Erythroblast (primary cell): ENCODE measurements at regions not wholly inside any gene's neighbourhood (a gene's known extent, or its start where the extent isn't known, plus 50 kb on each side); places are given as distances from the start of the nearest gene placed in this dataset.
"Not testable (repeated sequence)": the region's sequence is repeated elsewhere in the genome, so short reads cannot be mapped to it uniquely, and the experiment has no call there.

Source experiments
- DNase-seq, 2 experiments: peaks; one replicate each; lab custom pipeline; 2025; lab: John Stamatoyannopoulos, UW
- GATA1 ChIP-seq: IDR thresholded peaks from 2 replicates; pipeline ENCODE4 v1.6.1; 2011; ENCODE audit warnings: low read depth, mild to moderate bottlenecking, control low read depth, low read length, moderate library complexity
- POLR2A ChIP-seq: IDR thresholded peaks from 2 replicates; pipeline ENCODE4 v1.6.1; 2011; ENCODE audit warnings: mild to moderate bottlenecking, low read length

- TF ChIP-seq POLR2A (no peak), GATA1 (no peak)
- DNase-seq = no peak
These were observed 84.6 kb upstream of the LYZL1 start for GRCh38 chr10:29204070-29204800.

GRCh38 chr10:29205787-29206186 is 83.1 kb upstream of the LYZL1 start:
- no peak for DNase-seq
- no peak for TF ChIP-seq POLR2A

GRCh38 chr10:29208845-29209244 is 80.0 kb upstream of the LYZL1 start:
- no peak for DNase-seq
- TF ChIP-seq GATA1 (no peak), POLR2A (no peak)

- TF ChIP-seq POLR2A = no peak
- no peak for DNase-seq
These were observed 79.0 kb upstream of the LYZL1 start for GRCh38 chr10:29209830-29210229.

- no peak for DNase-seq
- no peak for TF ChIP-seq POLR2A
- no peak for TF ChIP-seq GATA1
These were observed 78.5 kb upstream of the LYZL1 start for GRCh38 chr10:29210266-29210868.

- TF ChIP-seq POLR2A (no peak), GATA1 (no peak)
These were observed 76.3 kb upstream of the LYZL1 start for GRCh38 chr10:29212597-29212996.

GRCh38 chr10:29214551-29214950 is 74.3 kb upstream of the LYZL1 start:
- TF ChIP-seq POLR2A (no peak), GATA1 (no peak)
- no peak for DNase-seq

More at GRCh38 chr10:29212597-29212996, 76.3 kb upstream of the LYZL1 start:
- DNase-seq = no peak

- no peak for TF ChIP-seq GATA1
- DNase-seq = no peak
These were observed 71.6 kb upstream of the LYZL1 start for GRCh38 chr10:29217292-29217738.

DNA sequence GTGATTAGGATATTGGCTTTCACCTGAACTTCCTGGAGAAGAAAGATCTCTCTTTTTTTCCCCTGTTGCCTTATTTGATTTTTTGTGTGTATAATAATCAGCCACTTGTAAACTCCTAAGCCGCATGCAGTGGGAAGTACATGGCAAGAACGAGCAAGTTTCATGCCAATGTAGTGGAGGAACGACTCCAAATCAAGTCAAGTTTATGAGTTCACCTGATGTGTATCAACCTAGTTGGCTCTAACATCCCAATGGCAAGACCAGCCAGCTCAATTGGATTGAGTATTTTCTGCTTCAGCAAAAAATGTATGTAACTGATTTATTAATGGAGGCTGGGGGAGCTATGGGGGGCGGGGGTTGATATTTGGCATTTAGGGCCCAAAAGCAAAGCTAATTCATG is 65.5 kb upstream of the LYZL1 start:
- TF ChIP-seq POLR2A (no peak), GATA1 (no peak)
- DNase-seq = no peak

DNA sequence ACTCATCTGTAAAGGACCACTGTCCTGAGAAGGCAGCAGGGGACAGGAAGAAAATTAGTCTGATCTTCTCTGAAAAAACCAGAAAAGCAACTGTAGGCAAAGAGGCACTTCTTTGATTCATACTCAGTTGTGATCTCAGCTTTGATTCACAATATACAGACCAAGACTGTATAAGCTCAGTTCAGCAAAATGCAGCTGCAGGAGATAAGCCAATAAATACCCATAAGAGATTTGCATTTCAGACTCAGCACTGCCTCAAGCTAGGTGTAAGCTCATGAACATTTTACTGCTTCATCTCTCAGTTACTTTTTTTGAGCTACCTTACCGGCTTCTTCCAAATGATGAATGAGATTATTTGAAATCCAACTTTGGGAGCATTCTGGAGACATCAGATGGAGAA is 64.2 kb upstream of the LYZL1 start:
- no peak for TF ChIP-seq GATA1
- TF ChIP-seq POLR2A = no peak
- no peak for DNase-seq

DNA sequence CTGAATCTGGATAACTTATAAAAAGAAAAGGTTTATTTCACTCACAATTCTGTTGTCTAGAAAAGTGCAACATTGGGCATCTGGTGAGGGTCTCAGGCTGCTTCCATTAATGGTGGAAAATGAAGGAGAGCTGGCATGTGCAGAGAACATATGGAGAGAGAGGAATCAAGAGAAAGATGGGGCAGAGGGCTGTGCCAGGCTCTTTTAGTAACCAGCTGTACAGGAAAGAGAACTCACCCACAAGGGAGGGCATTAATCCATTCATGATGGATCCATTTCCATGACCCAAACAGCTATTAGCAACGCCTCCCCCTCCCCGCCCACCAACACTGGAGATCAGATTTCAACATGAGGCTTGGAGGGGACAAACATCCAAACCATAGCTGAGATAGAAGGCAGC is 61.7 kb upstream of the LYZL1 start:
- no peak for TF ChIP-seq GATA1
- TF ChIP-seq POLR2A = no peak
- DNase-seq = no peak

DNA sequence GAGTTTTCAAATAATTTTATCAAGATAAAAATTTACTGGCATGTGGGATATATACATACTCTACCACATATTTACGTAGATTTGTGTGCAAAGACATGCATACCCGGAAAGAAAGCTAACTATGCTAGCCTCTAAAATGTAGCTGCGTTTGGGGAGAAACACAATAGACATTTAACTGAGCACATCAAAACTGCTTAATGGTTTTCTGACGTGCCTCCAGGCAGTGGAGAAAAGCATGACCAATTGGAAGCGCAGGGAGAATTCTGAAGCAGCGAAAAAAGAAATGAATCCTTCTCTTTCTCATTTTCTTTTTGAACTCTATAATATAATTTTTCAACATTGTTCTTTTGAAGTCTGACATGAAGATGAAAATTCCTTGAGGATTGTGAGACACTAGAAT is 60.3 kb upstream of the LYZL1 start:
- no peak for DNase-seq
- no peak for TF ChIP-seq GATA1
- TF ChIP-seq POLR2A = no peak

- no peak for DNase-seq
- TF ChIP-seq GATA1 (no peak), POLR2A (no peak)
These were observed 59.6 kb upstream of the LYZL1 start for GRCh38 chr10:29229258-29229705.

GRCh38 chr10:29236910-29237309 is 52.0 kb upstream of the LYZL1 start:
- DNase-seq = not testable (repeated sequence)

GRCh38 chr10:29237786-29238185 is 51.1 kb upstream of the LYZL1 start:
- TF ChIP-seq GATA1 = no peak
- DNase-seq = no peak

GRCh38 chr10:29238523-29239135 is 50.2 kb upstream of the LYZL1 start:
- TF ChIP-seq POLR2A (no peak), GATA1 (no peak)
- no peak for DNase-seq
